Liver (tissue), 8 donors: ENCODE measurements at regions not wholly inside any gene's neighbourhood (a gene's known extent, or its start where the extent isn't known, plus 50 kb on each side); places are given as distances from the start of the nearest gene placed in this dataset.

ENCODE experiments used
- DNase-seq: peaks from one replicate; pipeline ENCODE4 v3.0.0-alpha.2; 2017; ENCODE audit warnings: low spot score
- H3K27ac ChIP-seq, 2 donors: one replicate each; pipeline ENCODE4 v1.7.0; 2013; ENCODE audit warnings: inconsistent platforms in 2 of 2, low read length in 2 of 2, control low read depth in 1 of 2, low read depth in 1 of 2, mild to moderate bottlenecking in 1 of 2
- H3K27me3 ChIP-seq, 4 donors: one replicate each; pipeline versions ENCODE4 v1.6.1 to v1.7.0; 2013; ENCODE audit warnings: low read length in 3 of 4, inconsistent platforms in 1 of 4, mild to moderate bottlenecking in 1 of 4, moderate library complexity in 1 of 4; ENCODE audit not compliant: control insufficient read depth in 4 of 4, insufficient read depth in 4 of 4
- H3K36me3 ChIP-seq, 4 donors: one replicate each; pipeline versions ENCODE4 v1.6.1 to v1.7.0; 2013; ENCODE audit warnings: low read length in 3 of 4, mild to moderate bottlenecking in 3 of 4, low read depth in 1 of 4, moderate library complexity in 1 of 4; ENCODE audit not compliant: control insufficient read depth in 4 of 4, insufficient read depth in 3 of 4
- H3K4me1 ChIP-seq, 4 donors: one replicate each; pipeline versions ENCODE4 v1.6.1 to v1.7.0; 2013; ENCODE audit warnings: low read length in 3 of 4, mild to moderate bottlenecking in 3 of 4, moderate library complexity in 1 of 4; ENCODE audit not compliant: control insufficient read depth in 4 of 4, insufficient read depth in 4 of 4
- H3K4me3 ChIP-seq, 3 donors: one replicate each; pipeline versions ENCODE4 v1.6.1 to v1.7.0; 2013; ENCODE audit warnings: low read length in 3 of 3, control low read depth in 1 of 3, low read depth in 1 of 3, mild to moderate bottlenecking in 1 of 3
- H3K9ac ChIP-seq, 2 donors: one replicate each; pipeline ENCODE4 v1.7.0; 2013; ENCODE audit warnings: low read length in 2 of 2, mild to moderate bottlenecking in 2 of 2, moderate library complexity in 2 of 2, control low read depth in 1 of 2, low read depth in 1 of 2
- H3K9me3 ChIP-seq, 4 donors: one replicate each; pipeline versions ENCODE4 v1.6.1 to v1.7.0; 2013; ENCODE audit warnings: low read length in 3 of 4; ENCODE audit not compliant: control insufficient read depth in 4 of 4
- EGR1 ChIP-seq, 2 donors: IDR thresholded peaks; 2 replicates each; pipeline ENCODE4 v1.6.1; 2016 to 2018; ENCODE audit warnings: antibody characterized with exemption in 2 of 2, low read depth in 2 of 2
- FOXA1 ChIP-seq: IDR thresholded peaks from 2 replicates; pipeline ENCODE4 v1.6.1; 2016; ENCODE audit warnings: antibody characterized with exemption
- HNF4A ChIP-seq, 2 donors: conservative IDR thresholded peaks; 2 replicates each; pipeline ENCODE4 v1.6.1; 2016; ENCODE audit warnings: antibody characterized with exemption in 2 of 2, mild to moderate bottlenecking in 2 of 2
- HNF4G ChIP-seq: IDR thresholded peaks from 2 replicates; pipeline ENCODE4 v1.6.1; 2016; ENCODE audit warnings: antibody characterized with exemption
- NR2F2 ChIP-seq: IDR thresholded peaks from 2 replicates; pipeline ENCODE4 v1.6.1; 2016; ENCODE audit warnings: antibody characterized with exemption
- RAD21 ChIP-seq, 2 donors: IDR thresholded peaks; 2 replicates each; pipeline ENCODE4 v1.6.1; 2016; ENCODE audit warnings: antibody characterized with exemption in 2 of 2, mild to moderate bottlenecking in 2 of 2
- TAF1 ChIP-seq: conservative IDR thresholded peaks from 2 replicates; pipeline ENCODE4 v1.6.1; 2016; ENCODE audit warnings: antibody characterized with exemption, mild to moderate bottlenecking
- YY1 ChIP-seq: IDR thresholded peaks from 2 replicates; pipeline ENCODE4 v1.6.1; 2016; ENCODE audit warnings: antibody characterized with exemption, mild to moderate bottlenecking
- WGBS: extraction: QIAGEN DNeasy Blood & Tissue Kit; methylation state at CpG from one replicate; pipeline ENCODE4 v1.1.7; 2013; 5-methylcytosine and 5-hydroxymethylcytosine counted together
- TF ChIP-seq, protein P1 (sequence below): IDR thresholded peaks from 2 replicates; pipeline ENCODE4 v1.6.1; 2016; ENCODE audit warnings: antibody characterized with exemption
- TF ChIP-seq, protein P2 (sequence below): IDR thresholded peaks from 2 replicates; pipeline ENCODE4 v1.6.1; 2016; ENCODE audit warnings: antibody characterized with exemption
- TF ChIP-seq, protein P3 (sequence below): IDR thresholded peaks from 2 replicates; pipeline ENCODE4 v1.6.1; 2016; ENCODE audit warnings: antibody characterized with exemption
- TF ChIP-seq, protein P4 (sequence below): IDR thresholded peaks from 2 replicates; pipeline ENCODE4 v1.6.1; 2016; ENCODE audit warnings: antibody characterized with exemption, mild to moderate bottlenecking
- TF ChIP-seq, protein P5 (sequence below): fragments of 150-350 bp; IDR thresholded peaks from 2 replicates; pipeline ENCODE4 v1.5.1; 2017; ENCODE audit warnings: improper control_type of control experiment, low read depth, low read length; ENCODE audit not compliant: missing input control
- donor health status: healthy.
- donor health status: healthy.
- donor health status: healthy.
- donor health status: healthy.
- donor health status: healthy.

DNA sequence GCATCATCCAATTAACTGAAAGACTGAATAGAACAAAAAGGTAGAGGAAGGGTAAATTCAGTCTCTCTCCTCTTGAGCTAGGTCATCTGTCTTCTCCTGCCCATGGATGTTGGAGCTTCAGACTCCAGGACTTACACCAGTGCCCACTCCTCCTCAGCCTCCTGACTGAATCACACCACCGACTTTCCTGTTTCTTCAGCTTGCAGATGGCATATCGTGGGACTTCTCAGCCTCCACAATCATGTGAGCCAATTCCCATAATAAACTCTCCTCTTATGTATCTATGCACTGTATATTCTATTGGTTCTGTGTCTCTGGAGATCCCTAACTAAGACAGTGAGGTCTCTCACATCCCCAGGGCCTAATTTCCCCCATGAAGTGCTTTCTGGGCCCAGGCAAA lies 140.4 kb downstream of the CD47 start (continued):
- TF ChIP-seq, protein P1, sequence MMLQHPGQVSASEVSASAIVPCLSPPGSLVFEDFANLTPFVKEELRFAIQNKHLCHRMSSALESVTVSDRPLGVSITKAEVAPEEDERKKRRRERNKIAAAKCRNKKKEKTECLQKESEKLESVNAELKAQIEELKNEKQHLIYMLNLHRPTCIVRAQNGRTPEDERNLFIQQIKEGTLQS: no peak

DNA sequence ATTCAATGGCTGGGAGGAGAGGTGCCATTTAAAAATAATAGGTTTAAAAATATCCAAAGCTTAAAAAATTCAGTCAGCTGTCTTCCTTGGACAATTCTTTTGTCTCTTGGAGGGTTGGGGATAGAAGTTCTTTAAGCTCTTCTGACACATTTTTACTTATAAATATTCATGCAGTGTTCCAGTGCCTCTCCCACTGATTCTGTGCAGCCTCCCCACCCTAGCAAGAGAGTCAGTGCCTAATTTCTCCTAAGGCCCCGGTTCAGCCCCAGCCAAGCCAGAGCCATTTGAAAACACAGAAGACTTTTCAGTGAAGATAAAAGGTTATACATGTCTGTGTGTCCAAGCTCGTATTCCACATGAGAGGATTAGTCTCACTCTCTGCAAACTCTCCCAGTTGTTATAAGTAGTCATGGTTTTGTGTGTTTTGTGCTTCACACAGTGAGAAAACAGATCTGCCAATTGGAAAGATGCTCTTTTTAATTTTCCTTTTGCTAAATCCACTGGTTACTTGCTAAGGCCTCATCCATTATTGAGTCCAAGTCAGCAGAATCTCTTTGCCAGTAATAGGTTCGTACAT lies 141.3 kb downstream of the CD47 start:
- no peak overlapping the region for H3K9ac ChIP-seq
- DNase-seq: no peak
- H3K4me3 ChIP-seq: no peak overlapping the region
- no peaks in the 10 kb centered on the region for H3K36me3 ChIP-seq
- H3K27ac ChIP-seq: no peak overlapping the region
- TF ChIP-seq TAF1 (no peak), EGR1 (IDR thresholded peaks at IDR 0.05; ENCODE audit: low read depth in 2 of 2) (no peak), HNF4G (no peak), FOXA1 (no peak), NR2F2 (no peak), RAD21 (IDR thresholded peaks at IDR 0.05) (no peak), HNF4A (conservative IDR thresholded peaks at IDR 0.05) (no peak), YY1 (no peak)
- TF ChIP-seq, protein P2, sequence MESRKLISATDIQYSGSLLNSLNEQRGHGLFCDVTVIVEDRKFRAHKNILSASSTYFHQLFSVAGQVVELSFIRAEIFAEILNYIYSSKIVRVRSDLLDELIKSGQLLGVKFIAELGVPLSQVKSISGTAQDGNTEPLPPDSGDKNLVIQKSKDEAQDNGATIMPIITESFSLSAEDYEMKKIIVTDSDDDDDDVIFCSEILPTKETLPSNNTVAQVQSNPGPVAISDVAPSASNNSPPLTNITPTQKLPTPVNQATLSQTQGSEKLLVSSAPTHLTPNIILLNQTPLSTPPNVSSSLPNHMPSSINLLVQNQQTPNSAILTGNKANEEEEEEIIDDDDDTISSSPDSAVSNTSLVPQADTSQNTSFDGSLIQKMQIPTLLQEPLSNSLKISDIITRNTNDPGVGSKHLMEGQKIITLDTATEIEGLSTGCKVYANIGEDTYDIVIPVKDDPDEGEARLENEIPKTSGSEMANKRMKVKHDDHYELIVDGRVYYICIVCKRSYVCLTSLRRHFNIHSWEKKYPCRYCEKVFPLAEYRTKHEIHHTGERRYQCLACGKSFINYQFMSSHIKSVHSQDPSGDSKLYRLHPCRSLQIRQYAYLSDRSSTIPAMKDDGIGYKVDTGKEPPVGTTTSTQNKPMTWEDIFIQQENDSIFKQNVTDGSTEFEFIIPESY: no peak
- TF ChIP-seq, protein P3, sequence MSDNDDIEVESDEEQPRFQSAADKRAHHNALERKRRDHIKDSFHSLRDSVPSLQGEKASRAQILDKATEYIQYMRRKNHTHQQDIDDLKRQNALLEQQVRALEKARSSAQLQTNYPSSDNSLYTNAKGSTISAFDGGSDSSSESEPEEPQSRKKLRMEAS: no peak
- TF ChIP-seq, protein P4, sequence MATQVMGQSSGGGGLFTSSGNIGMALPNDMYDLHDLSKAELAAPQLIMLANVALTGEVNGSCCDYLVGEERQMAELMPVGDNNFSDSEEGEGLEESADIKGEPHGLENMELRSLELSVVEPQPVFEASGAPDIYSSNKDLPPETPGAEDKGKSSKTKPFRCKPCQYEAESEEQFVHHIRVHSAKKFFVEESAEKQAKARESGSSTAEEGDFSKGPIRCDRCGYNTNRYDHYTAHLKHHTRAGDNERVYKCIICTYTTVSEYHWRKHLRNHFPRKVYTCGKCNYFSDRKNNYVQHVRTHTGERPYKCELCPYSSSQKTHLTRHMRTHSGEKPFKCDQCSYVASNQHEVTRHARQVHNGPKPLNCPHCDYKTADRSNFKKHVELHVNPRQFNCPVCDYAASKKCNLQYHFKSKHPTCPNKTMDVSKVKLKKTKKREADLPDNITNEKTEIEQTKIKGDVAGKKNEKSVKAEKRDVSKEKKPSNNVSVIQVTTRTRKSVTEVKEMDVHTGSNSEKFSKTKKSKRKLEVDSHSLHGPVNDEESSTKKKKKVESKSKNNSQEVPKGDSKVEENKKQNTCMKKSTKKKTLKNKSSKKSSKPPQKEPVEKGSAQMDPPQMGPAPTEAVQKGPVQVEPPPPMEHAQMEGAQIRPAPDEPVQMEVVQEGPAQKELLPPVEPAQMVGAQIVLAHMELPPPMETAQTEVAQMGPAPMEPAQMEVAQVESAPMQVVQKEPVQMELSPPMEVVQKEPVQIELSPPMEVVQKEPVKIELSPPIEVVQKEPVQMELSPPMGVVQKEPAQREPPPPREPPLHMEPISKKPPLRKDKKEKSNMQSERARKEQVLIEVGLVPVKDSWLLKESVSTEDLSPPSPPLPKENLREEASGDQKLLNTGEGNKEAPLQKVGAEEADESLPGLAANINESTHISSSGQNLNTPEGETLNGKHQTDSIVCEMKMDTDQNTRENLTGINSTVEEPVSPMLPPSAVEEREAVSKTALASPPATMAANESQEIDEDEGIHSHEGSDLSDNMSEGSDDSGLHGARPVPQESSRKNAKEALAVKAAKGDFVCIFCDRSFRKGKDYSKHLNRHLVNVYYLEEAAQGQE: no peak
- TF ChIP-seq, protein P5, sequence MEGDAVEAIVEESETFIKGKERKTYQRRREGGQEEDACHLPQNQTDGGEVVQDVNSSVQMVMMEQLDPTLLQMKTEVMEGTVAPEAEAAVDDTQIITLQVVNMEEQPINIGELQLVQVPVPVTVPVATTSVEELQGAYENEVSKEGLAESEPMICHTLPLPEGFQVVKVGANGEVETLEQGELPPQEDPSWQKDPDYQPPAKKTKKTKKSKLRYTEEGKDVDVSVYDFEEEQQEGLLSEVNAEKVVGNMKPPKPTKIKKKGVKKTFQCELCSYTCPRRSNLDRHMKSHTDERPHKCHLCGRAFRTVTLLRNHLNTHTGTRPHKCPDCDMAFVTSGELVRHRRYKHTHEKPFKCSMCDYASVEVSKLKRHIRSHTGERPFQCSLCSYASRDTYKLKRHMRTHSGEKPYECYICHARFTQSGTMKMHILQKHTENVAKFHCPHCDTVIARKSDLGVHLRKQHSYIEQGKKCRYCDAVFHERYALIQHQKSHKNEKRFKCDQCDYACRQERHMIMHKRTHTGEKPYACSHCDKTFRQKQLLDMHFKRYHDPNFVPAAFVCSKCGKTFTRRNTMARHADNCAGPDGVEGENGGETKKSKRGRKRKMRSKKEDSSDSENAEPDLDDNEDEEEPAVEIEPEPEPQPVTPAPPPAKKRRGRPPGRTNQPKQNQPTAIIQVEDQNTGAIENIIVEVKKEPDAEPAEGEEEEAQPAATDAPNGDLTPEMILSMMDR: no peak
- TF ChIP-seq, protein P1: no peak
- H3K4me1 ChIP-seq: no peaks in the 10 kb centered on the region
- no peaks in the 10 kb centered on the region for H3K27me3 ChIP-seq
- 92% methylated on average over 3 of the region's 3 CpGs for WGBS
- no peaks in the 10 kb centered on the region for H3K9me3 ChIP-seq
